OCI-LY3 (cell line): ENCODE measurements at regions not wholly inside any gene's neighbourhood (a gene's known extent, or its start where the extent isn't known, plus 50 kb on each side); places are given as distances from the start of the nearest gene placed in this dataset.

Experiments used
- H2AFZ ChIP-seq: fragments of 200-600, 300-600 bp; shearing (Covaris generic); 2 replicates; pipeline ENCODE4 v1.6.0; 2014; ENCODE audit warnings: antibody characterized with exemption, low read depth, low read length
- H3K27ac ChIP-seq: fragments of 200-600, 300-600 bp; sonication (generic); 2 replicates; pipeline ENCODE4 v1.5.1; 2014; ENCODE audit warnings: mild to moderate bottlenecking, low read length, moderate library complexity, mixed read lengths
- H3K27me3 ChIP-seq: fragments of 200-600, 300-600 bp; sonication (generic); 2 replicates; pipeline ENCODE4 v1.6.1; 2014; ENCODE audit warnings: low read depth, low read length, mixed read lengths
- H3K36me3 ChIP-seq: fragments of 200-600, 300-600 bp; sonication (generic); replicated peaks from 2 replicates; pipeline ENCODE3; 2014; ENCODE audit warnings: low read depth, low read length, mixed read lengths
- H3K4me1 ChIP-seq: fragments of 300-600, 200-600 bp; sonication (generic); 2 replicates; pipeline ENCODE4 v1.6.1; 2014; ENCODE audit warnings: low read length, mixed read lengths
- H3K4me2 ChIP-seq: fragments of 200-600, 300-600 bp; sonication (generic); 2 replicates; pipeline ENCODE4 v1.6.1; 2014; ENCODE audit warnings: low read length, mixed read lengths
- H3K4me3 ChIP-seq: fragments of 300-600, 200-600 bp; sonication (generic); 2 replicates; pipeline ENCODE4 v1.5.1; 2014; ENCODE audit warnings: antibody characterized with exemption, mild to moderate bottlenecking, low read length, moderate library complexity
- H3K79me2 ChIP-seq: fragments of 300-600, 200-600 bp; shearing (Covaris generic); 2 replicates; pipeline ENCODE4 v1.6.1; 2014; ENCODE audit warnings: mild to moderate bottlenecking, low read length, mixed read lengths
- H3K9ac ChIP-seq: fragments of 300-600, 200-600 bp; shearing (Covaris generic); 2 replicates; pipeline ENCODE4 v1.6.0; 2014; ENCODE audit warnings: mild to moderate bottlenecking, low read length, moderate library complexity
- H3K9me3 ChIP-seq: fragments of 200-600, 300-600 bp; shearing (Covaris generic); 2 replicates; pipeline ENCODE4 v1.6.1; 2014; ENCODE audit warnings: low read length, mixed read lengths; ENCODE audit not compliant: insufficient read depth
- H4K20me1 ChIP-seq: fragments of 200-600, 300-600 bp; sonication (generic); 2 replicates; pipeline ENCODE4 v1.6.1; 2016; ENCODE audit warnings: low read length, mixed read lengths; ENCODE audit not compliant: insufficient read depth
- CTCF ChIP-seq: fragments of 200-600, 300-600 bp; sonication (generic); IDR thresholded peaks from 2 replicates; pipeline ENCODE4 v1.5.1; 2014; ENCODE audit warnings: antibody characterized with exemption, low read length, low read depth
- EZH2phosphoT487 ChIP-seq: fragments of 200-600 bp; shearing (Covaris generic); IDR thresholded peaks from 2 replicates; pipeline ENCODE4 v1.6.1; 2018; ENCODE audit warnings: antibody characterized with exemption, mixed run types, low read depth

GRCh38 chr4:66516940-66517339 is 846.7 kb upstream of the EPHA5 start:
- H3K9me3 ChIP-seq = peaks cover 6% of the 10 kb centered on the region; the same call in 1 of the 2 replicates
- no peaks in the 10 kb centered on the region for H3K36me3 ChIP-seq
- peaks cover 15% of the 10 kb centered on the region for H3K4me1 ChIP-seq
- H3K4me2 ChIP-seq = no peak overlapping the region
- no peaks in the 10 kb centered on the region for H3K27me3 ChIP-seq
- no peaks in the 10 kb centered on the region for H4K20me1 ChIP-seq
- H3K9ac ChIP-seq = no peak overlapping the region
- TF ChIP-seq EZH2phosphoT487 = no peak
- no peak for TF ChIP-seq CTCF
- H3K27ac ChIP-seq = no peak overlapping the region
- H3K4me3 ChIP-seq = no peak overlapping the region
- no peak overlapping the region for H2AFZ ChIP-seq
- no peaks in the 10 kb centered on the region for H3K79me2 ChIP-seq

- no peaks in the 10 kb centered on the region for H3K79me2 ChIP-seq
- H3K9me3 ChIP-seq = peaks cover 6% of the 10 kb centered on the region; the same call in 1 of the 2 replicates
- no peak overlapping the region for H3K4me2 ChIP-seq
- H4K20me1 ChIP-seq = no peaks in the 10 kb centered on the region
- H3K9ac ChIP-seq = no peak overlapping the region
- no peak overlapping the region for H3K4me3 ChIP-seq
- no peaks in the 10 kb centered on the region for H3K27me3 ChIP-seq
- no peak overlapping the region for H3K27ac ChIP-seq
- no peaks in the 10 kb centered on the region for H3K36me3 ChIP-seq
- no peak overlapping the region for H2AFZ ChIP-seq
- H3K4me1 ChIP-seq = peaks cover 4% of the 10 kb centered on the region; the same call in 1 of the 2 replicates
- no peak for TF ChIP-seq CTCF
- TF ChIP-seq EZH2phosphoT487 = no peak
These were observed 836.7 kb upstream of the EPHA5 start for GRCh38 chr4:66506985-66507384.

GRCh38 chr4:66501997-66502396 is 831.7 kb upstream of the EPHA5 start:
- no peak overlapping the region for H3K9ac ChIP-seq
- H3K27me3 ChIP-seq = no peaks in the 10 kb centered on the region
- 0 out of 2 replicates have a peak, but pooled peaks cover 3% of the 10 kb centered on the region for H3K9me3 ChIP-seq
- no peak for TF ChIP-seq EZH2phosphoT487
- TF ChIP-seq CTCF = no peak
- peaks cover 4% of the 10 kb centered on the region; the same call in 1 of the 2 replicates for H3K4me1 ChIP-seq
- no peaks in the 10 kb centered on the region for H4K20me1 ChIP-seq
- H3K36me3 ChIP-seq = no peaks in the 10 kb centered on the region
- no peak overlapping the region for H3K4me2 ChIP-seq
- H2AFZ ChIP-seq = no peak overlapping the region
- no peak overlapping the region for H3K27ac ChIP-seq
- no peaks in the 10 kb centered on the region for H3K79me2 ChIP-seq
- H3K4me3 ChIP-seq = no peak overlapping the region

- H3K27ac ChIP-seq = no peak overlapping the region
- no peak overlapping the region for H2AFZ ChIP-seq
- H3K4me1 ChIP-seq = no peaks in the 10 kb centered on the region
- H3K4me3 ChIP-seq = no peak overlapping the region
- no peak overlapping the region for H3K4me2 ChIP-seq
- no peaks in the 10 kb centered on the region for H3K9me3 ChIP-seq
- no peak for TF ChIP-seq CTCF
- H3K36me3 ChIP-seq = no peaks in the 10 kb centered on the region
- no peaks in the 10 kb centered on the region for H4K20me1 ChIP-seq
- H3K27me3 ChIP-seq = no peaks in the 10 kb centered on the region
- no peak overlapping the region for H3K9ac ChIP-seq
- no peaks in the 10 kb centered on the region for H3K79me2 ChIP-seq
These were observed 820.4 kb upstream of the EPHA5 start for GRCh38 chr4:66490729-66491128.
